GM21526 (cell line): ENCODE measurements at regions not wholly inside any gene's neighbourhood (a gene's known extent, or its start where the extent isn't known, plus 50 kb on each side); places are given as distances from the start of the nearest gene placed in this dataset.

Experiments
- ATAC-seq: cut with Tn5 transposase; IDR thresholded peaks from one replicate; pipeline ENCODE4 v1.9.1; 2021; ENCODE audit warnings: moderate library complexity; ENCODE audit not compliant: unreplicated experiment, low FRiP score

- ATAC-seq: no peak
Observed at GRCh38 chr3:168424059-168424734, 328.5 kb upstream of the GOLIM4 start.

- peak; percentile 71 for ATAC-seq
Observed at GRCh38 chr3:168422843-168423242, 327.1 kb upstream of the GOLIM4 start.

GRCh38 chr3:168419091-168419490 lies 323.4 kb upstream of the GOLIM4 start:
- no peak for ATAC-seq

GRCh38 chr3:168417016-168417415 lies 321.3 kb upstream of the GOLIM4 start:
- ATAC-seq: no peak

- no peak for ATAC-seq
Observed at GRCh38 chr3:168416446-168416845, 320.7 kb upstream of the GOLIM4 start.

- ATAC-seq: no peak
Observed at GRCh38 chr3:168414149-168414548, 318.4 kb upstream of the GOLIM4 start.

GRCh38 chr3:168407381-168407780 lies 311.7 kb upstream of the GOLIM4 start:
- no peak for ATAC-seq

GRCh38 chr3:168405288-168405687 lies 309.6 kb upstream of the GOLIM4 start:
- no peak for ATAC-seq

GRCh38 chr3:168398371-168399025 lies 302.8 kb upstream of the GOLIM4 start:
- no peak for ATAC-seq

GRCh38 chr3:168396861-168397260 lies 301.1 kb upstream of the GOLIM4 start:
- no peak for ATAC-seq

- no peak for ATAC-seq
Observed at GRCh38 chr3:168395551-168395950, 299.8 kb upstream of the GOLIM4 start.

- ATAC-seq: no peak
Observed at GRCh38 chr3:168394439-168394838, 298.7 kb upstream of the GOLIM4 start.

- ATAC-seq: no peak
Observed at GRCh38 chr3:168386301-168386700, 290.6 kb upstream of the GOLIM4 start.

GRCh38 chr3:168384990-168385389 lies 289.3 kb upstream of the GOLIM4 start:
- ATAC-seq: no peak

GRCh38 chr3:168383573-168383972 lies 287.8 kb upstream of the GOLIM4 start:
- no peak for ATAC-seq

- no peak for ATAC-seq
Observed at GRCh38 chr3:168371846-168372245, 276.1 kb upstream of the GOLIM4 start.

- ATAC-seq: no peak
Observed at GRCh38 chr3:168364967-168365366, 269.2 kb upstream of the GOLIM4 start.

GRCh38 chr3:168362661-168363247 lies 267.0 kb upstream of the GOLIM4 start:
- ATAC-seq: no peak

GRCh38 chr3:168362156-168362555 lies 266.4 kb upstream of the GOLIM4 start:
- no peak for ATAC-seq

GRCh38 chr3:168360993-168361392 lies 265.3 kb upstream of the GOLIM4 start:
- ATAC-seq: no peak

- no peak for ATAC-seq
Observed at GRCh38 chr3:168342946-168343850, 247.5 kb upstream of the GOLIM4 start.
